ENCODE measurements at regions not wholly inside any gene's neighbourhood (a gene's known extent, or its start where the extent isn't known, plus 50 kb on each side); places are given as distances from the start of the nearest gene placed in this dataset.
"Not testable (repeated sequence)": the region's sequence is repeated elsewhere in the genome, so short reads cannot be mapped to it uniquely, and the experiment has no call there.

GRCh38 chr13:88707646-88708045 lies 1036.5 kb downstream of the SLITRK5 start:
- DNase-seq (ENCODE audit: low read depth), result no peak

- DNase-seq (ENCODE audit: low read depth), result no peak
Measured at GRCh38 chr13:88717946-88718345, 1046.8 kb downstream of the SLITRK5 start.

GRCh38 chr13:88718781-88719180 lies 1047.6 kb downstream of the SLITRK5 start:
- DNase-seq (ENCODE audit: low read depth), result no peak

GRCh38 chr13:88726075-88726474 lies 1054.9 kb downstream of the SLITRK5 start:
- no peak for DNase-seq (ENCODE audit: low read depth)

- DNase-seq (ENCODE audit: low read depth), result not testable (repeated sequence)
Measured at GRCh38 chr13:88727236-88727635, 1056.1 kb downstream of the SLITRK5 start.

- no peak for DNase-seq (ENCODE audit: low read depth)
Measured at GRCh38 chr13:88729605-88730004, 1058.4 kb downstream of the SLITRK5 start.

- no peak for DNase-seq (ENCODE audit: low read depth)
Measured at GRCh38 chr13:88736026-88736425, 1064.9 kb downstream of the SLITRK5 start.

- no peak for DNase-seq (ENCODE audit: low read depth)
Measured at GRCh38 chr13:88739195-88739594, 1068.0 kb downstream of the SLITRK5 start.

- no peak for DNase-seq (ENCODE audit: low read depth)
Measured at GRCh38 chr13:88744289-88744688, 1073.1 kb downstream of the SLITRK5 start.

- DNase-seq (ENCODE audit: low read depth), result no peak
Measured at GRCh38 chr13:88745011-88745410, 1073.8 kb downstream of the SLITRK5 start.

GRCh38 chr13:88752041-88752440 lies 1080.9 kb downstream of the SLITRK5 start:
- DNase-seq (ENCODE audit: low read depth), result no peak

- DNase-seq (ENCODE audit: low read depth), result no peak
Measured at GRCh38 chr13:88754141-88754540, 1083.0 kb downstream of the SLITRK5 start.

GRCh38 chr13:88761145-88761544 lies 1090.0 kb downstream of the SLITRK5 start:
- no peak for DNase-seq (ENCODE audit: low read depth)

GRCh38 chr13:88764103-88764502 lies 1092.9 kb downstream of the SLITRK5 start:
- no peak for DNase-seq (ENCODE audit: low read depth)

GRCh38 chr13:88800505-88800904 lies 1129.3 kb downstream of the SLITRK5 start:
- DNase-seq (ENCODE audit: low read depth), result no peak

- no peak for DNase-seq (ENCODE audit: low read depth)
Measured at GRCh38 chr13:88801361-88801760, 1130.2 kb downstream of the SLITRK5 start.

- no peak for DNase-seq (ENCODE audit: low read depth)
Measured at GRCh38 chr13:88802886-88803285, 1131.7 kb downstream of the SLITRK5 start.

- no peak for DNase-seq (ENCODE audit: low read depth)
Measured at GRCh38 chr13:88806438-88806837, 1135.3 kb downstream of the SLITRK5 start.

GRCh38 chr13:88817560-88817959 lies 1146.4 kb downstream of the SLITRK5 start:
- DNase-seq (ENCODE audit: low read depth), result no peak

GRCh38 chr13:88823114-88823513 lies 1151.9 kb downstream of the SLITRK5 start:
- no peak for DNase-seq (ENCODE audit: low read depth)

- DNase-seq (ENCODE audit: low read depth), result no peak
Measured at GRCh38 chr13:88824218-88824617, 1153.0 kb downstream of the SLITRK5 start.

GRCh38 chr13:88840085-88840484 lies 1168.9 kb downstream of the SLITRK5 start:
- no peak for DNase-seq (ENCODE audit: low read depth)

- DNase-seq (ENCODE audit: low read depth), result not testable (repeated sequence)
Measured at GRCh38 chr13:88852293-88852692, 1181.1 kb downstream of the SLITRK5 start.

GRCh38 chr13:88857256-88857655 lies 1186.1 kb downstream of the SLITRK5 start:
- no peak for DNase-seq (ENCODE audit: low read depth)

Measured in RPMI7951 (cell line).